DMS 273 (cell line): ENCODE measurements at regions not wholly inside any gene's neighbourhood (a gene's known extent, or its start where the extent isn't known, plus 50 kb on each side); places are given as distances from the start of the nearest gene placed in this dataset.
"Not testable (repeated sequence)": the region's sequence is repeated elsewhere in the genome, so short reads cannot be mapped to it uniquely, and the experiment has no call there.

Experiments
- DNase-seq: peaks from one replicate; lab custom pipeline; 2025; ENCODE audit not compliant: unreplicated experiment; lab: John Stamatoyannopoulos, UW

- no peak for DNase-seq
Measured at GRCh38 chr10:56298941-56299340, 62.1 kb downstream of the ZWINT start.

- DNase-seq, result no peak
Measured at GRCh38 chr10:56296618-56297017, 64.4 kb downstream of the ZWINT start.

- DNase-seq, result no peak
Measured at GRCh38 chr10:56288403-56288802, 72.7 kb downstream of the ZWINT start.

GRCh38 chr10:56286096-56286495 lies 75.0 kb downstream of the ZWINT start:
- no peak for DNase-seq

GRCh38 chr10:56279270-56279669 lies 81.8 kb downstream of the ZWINT start:
- DNase-seq, result no peak

GRCh38 chr10:56269181-56269580 lies 91.9 kb downstream of the ZWINT start:
- no peak for DNase-seq

GRCh38 chr10:56266120-56266519 lies 94.9 kb downstream of the ZWINT start:
- DNase-seq, result no peak

GRCh38 chr10:56258991-56259390 lies 102.1 kb downstream of the ZWINT start:
- DNase-seq, result no peak

- no peak for DNase-seq
Measured at GRCh38 chr10:56258378-56258777, 102.7 kb downstream of the ZWINT start.

- no peak for DNase-seq
Measured at GRCh38 chr10:56255298-56255697, 105.8 kb downstream of the ZWINT start.

- no peak for DNase-seq
Measured at GRCh38 chr10:56240471-56240870, 120.6 kb downstream of the ZWINT start.

GRCh38 chr10:56231436-56231835 lies 129.6 kb downstream of the ZWINT start:
- no peak for DNase-seq

- no peak for DNase-seq
Measured at GRCh38 chr10:56222237-56222636, 138.8 kb downstream of the ZWINT start.

GRCh38 chr10:56212951-56213350 lies 148.1 kb downstream of the ZWINT start:
- no peak for DNase-seq

GRCh38 chr10:56181607-56182006 lies 179.5 kb downstream of the ZWINT start:
- no peak for DNase-seq

- no peak for DNase-seq
Measured at GRCh38 chr10:56178210-56178609, 182.8 kb downstream of the ZWINT start.

- not testable (repeated sequence) for DNase-seq
Measured at GRCh38 chr10:56155091-56155513, 206.0 kb downstream of the ZWINT start.

GRCh38 chr10:56146806-56147205 lies 214.3 kb downstream of the ZWINT start:
- DNase-seq, result no peak

- DNase-seq, result no peak
Measured at GRCh38 chr10:56142092-56142728, 218.8 kb downstream of the ZWINT start.

- no peak for DNase-seq
Measured at GRCh38 chr10:56139405-56139804, 221.7 kb downstream of the ZWINT start.

- no peak for DNase-seq
Measured at GRCh38 chr10:56135828-56136227, 225.2 kb downstream of the ZWINT start.

GRCh38 chr10:56123247-56123646 lies 237.8 kb downstream of the ZWINT start:
- DNase-seq, result no peak

GRCh38 chr10:56116684-56117083 lies 244.4 kb downstream of the ZWINT start:
- no peak for DNase-seq
